GM12873 (cell line): ENCODE measurements at regions not wholly inside any gene's neighbourhood (a gene's known extent, or its start where the extent isn't known, plus 50 kb on each side); places are given as distances from the start of the nearest gene placed in this dataset.

Source experiments
- TF ChIP-seq, protein P1 (sequence below): IDR thresholded peaks from 2 replicates; pipeline ENCODE4 v1.5.1; 2012; ENCODE audit warnings: low read depth, mild to moderate bottlenecking, moderate library complexity, low read length, control low read depth; ENCODE audit not compliant: insufficient read depth; ENCODE audit errors: missing control alignments

DNA sequence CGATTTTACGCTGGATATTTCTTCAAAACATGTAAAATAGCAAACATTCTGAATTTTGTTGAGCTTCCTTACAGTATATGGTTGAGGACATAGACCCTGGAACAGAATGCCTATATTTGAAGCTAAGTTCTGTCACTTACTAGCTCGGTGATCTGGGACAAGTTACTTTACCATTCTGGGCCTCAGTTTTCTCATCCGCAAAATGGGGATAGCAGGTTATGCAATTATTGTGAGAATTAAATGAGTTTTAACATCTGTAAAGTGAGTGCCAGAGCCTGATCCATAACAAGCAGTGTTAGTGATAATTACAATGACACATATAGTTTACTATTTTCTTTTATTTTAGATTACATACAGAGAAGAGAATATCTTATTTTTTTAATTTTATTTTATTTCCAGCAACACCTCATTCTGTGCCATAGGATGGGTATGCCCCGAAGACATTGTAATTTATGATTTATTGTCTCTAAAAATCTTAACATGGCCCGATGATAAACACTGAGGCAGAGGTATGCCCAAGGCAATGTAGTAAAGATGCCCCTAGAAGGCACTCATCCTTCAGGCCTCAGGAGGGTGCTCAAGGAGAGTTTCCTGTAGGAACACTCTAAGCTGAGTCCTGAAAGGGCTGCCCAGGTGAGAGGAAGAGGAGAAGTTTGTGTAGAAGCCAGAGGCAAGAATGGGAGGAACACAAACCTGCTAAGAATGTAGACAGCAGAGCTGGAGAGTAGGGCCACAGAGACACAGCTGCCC, 250.9 kb downstream of the BCL11A start:
- TF ChIP-seq, protein P1, sequence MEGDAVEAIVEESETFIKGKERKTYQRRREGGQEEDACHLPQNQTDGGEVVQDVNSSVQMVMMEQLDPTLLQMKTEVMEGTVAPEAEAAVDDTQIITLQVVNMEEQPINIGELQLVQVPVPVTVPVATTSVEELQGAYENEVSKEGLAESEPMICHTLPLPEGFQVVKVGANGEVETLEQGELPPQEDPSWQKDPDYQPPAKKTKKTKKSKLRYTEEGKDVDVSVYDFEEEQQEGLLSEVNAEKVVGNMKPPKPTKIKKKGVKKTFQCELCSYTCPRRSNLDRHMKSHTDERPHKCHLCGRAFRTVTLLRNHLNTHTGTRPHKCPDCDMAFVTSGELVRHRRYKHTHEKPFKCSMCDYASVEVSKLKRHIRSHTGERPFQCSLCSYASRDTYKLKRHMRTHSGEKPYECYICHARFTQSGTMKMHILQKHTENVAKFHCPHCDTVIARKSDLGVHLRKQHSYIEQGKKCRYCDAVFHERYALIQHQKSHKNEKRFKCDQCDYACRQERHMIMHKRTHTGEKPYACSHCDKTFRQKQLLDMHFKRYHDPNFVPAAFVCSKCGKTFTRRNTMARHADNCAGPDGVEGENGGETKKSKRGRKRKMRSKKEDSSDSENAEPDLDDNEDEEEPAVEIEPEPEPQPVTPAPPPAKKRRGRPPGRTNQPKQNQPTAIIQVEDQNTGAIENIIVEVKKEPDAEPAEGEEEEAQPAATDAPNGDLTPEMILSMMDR = peak; percentile 19

DNA sequence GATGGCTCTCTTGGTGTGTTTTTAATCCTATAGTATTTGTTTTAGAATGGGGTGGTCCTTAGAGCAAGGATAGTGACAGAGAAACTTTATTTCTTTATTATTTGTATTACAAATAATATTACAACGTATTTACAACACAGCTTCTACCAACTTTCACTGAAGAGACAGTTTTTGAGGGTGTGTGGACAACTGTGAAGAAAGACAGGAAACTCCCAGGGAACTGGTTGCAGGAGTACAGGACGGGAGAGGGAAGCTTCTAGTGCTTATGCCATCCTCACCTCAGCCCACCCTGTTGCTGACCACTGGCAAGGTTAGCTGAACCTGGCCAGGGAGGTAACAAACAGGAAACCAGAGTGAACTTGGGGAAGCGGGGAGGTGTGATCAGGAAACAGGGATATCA, 251.7 kb downstream of the BCL11A start:
- TF ChIP-seq, protein P1 = no peak

DNA sequence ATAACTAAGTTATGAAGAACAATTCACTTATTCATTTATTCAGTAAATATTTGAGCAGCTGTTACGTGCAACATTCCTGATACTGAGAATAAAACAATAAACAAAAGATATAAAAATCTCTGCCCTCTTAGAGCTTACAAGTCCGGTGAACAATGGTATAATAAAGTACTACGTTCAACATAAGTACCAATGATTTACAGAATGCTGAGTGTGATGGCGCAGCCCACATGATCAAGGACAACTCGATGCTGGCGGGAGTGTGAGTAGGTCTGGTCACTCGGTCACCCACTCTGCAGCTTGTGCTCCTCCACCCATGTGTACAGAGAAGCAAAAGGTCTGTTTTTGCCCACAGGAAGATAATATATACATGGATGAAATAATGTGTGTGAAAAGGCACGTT, 254.3 kb downstream of the BCL11A start:
- TF ChIP-seq, protein P1 = no peak

DNA sequence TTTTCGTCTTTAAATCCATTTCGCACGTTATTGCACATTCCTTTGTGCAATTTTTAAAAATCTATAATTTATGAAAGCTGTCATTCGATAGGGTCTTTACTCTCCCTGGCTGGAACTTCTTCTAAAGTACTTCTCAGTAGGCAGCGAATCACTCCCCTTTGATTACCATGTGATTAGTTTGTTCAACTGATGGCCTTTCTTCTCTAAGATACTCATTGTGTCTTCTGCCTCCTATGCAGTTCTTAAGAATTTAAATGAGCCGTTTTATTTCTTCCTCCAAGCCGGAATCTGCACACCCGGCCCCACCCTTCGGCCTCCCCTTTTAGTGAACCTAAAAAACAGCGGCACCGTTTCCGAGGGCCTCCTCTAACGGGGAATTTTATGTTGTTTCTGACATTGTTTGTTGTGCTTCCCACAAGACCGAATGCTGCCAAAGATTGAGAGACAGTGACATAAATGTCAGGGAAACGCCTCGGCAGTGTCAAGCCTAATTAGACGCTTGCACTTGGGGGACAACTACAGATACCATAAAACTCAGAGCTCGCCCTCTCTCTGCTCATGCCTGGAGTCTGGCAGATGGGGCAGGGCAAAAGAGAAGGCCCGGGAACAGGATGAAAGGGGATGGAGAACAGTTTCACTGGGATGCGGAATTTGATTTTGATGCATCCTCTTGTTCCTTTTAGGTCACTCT, 255.3 kb downstream of the BCL11A start:
- TF ChIP-seq, protein P1 = no peak

DNA sequence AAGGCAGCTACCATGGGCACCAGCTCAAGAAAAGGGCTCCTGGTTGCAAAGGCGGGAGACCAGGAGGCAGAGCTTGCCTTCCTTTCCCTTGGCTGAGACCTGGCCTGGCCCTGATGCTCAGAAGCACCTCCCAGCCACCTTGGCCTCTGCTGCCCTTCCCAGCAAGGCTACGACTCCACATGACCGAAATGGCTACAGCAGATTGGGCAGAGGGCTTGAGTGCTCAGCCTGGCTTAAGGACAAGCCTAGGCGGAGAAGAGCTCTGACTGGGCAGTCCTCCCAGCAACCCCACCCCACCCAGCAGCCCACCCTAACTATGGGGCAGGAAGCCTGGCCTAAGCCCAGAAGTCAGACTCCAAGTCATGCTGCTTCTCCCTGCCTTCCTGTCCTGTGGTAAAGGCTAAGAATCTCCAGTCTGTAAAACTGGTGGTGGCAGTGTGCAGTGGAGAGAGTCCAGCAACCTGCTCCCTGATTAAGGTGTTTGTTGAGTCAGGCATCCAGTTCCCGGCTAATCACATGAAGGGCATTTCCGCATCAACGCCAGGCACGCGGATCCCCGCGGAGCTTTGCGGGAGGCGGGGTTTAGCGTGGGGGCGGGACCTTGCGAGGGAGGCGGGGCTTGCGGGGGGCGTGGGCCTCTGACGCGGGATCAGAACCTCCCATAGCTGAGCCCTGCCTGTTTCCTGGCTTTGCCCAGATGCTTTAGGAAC, 256.0 kb downstream of the BCL11A start:
- TF ChIP-seq, protein P1 = no peak

DNA sequence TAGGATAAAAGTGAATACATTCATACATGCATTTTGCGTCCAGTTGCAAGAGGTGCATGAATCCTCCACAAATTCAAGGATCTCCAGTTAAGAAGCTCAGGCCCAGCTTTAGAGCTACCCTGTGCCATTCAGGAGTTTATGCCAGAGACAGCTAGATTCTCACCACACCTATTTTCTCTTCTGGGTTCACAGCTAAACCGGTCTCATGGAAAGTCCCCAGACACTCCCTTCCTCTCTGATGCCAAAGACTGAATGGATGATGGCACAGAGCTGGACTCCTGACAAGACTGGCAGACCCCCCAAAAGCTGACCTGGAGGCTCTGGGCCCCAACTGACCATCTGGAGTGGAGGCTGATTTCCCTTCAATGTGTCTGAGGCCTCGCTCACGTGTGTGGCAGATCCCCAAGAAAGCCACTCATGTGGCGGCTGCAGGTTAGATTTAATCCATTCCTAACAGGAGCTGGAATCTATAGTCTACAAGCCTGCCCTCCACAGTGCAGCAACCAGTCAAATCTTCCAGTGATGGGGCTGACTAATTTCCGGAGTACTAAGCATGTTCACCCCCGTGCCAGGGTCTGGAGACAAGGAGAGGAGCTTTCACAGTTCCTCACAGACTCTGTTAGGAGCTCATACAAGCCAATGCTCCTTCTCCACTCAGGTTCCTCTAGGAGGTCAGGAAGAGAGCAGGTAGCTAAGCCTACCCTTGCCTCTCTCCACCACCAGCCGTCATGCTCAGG, 257.1 kb downstream of the BCL11A start:
- TF ChIP-seq, protein P1 = no peak
